Progenitor cell of endocrine pancreas (in vitro differentiated cells): ENCODE measurements at regions not wholly inside any gene's neighbourhood (a gene's known extent, or its start where the extent isn't known, plus 50 kb on each side); places are given as distances from the start of the nearest gene placed in this dataset.

Experiments
- DNase-seq: peaks from one replicate; pipeline ENCODE4 v3.0.0; 2021; ENCODE audit warnings: low spot score; ENCODE audit not compliant: unreplicated experiment
- H3K27ac Mint-ChIP-seq: 2 replicates; pipeline ENCODE4 v1.8.0; 2021; ENCODE audit warnings: mild to moderate bottlenecking, moderate library complexity, mixed read lengths
- H3K27me3 Mint-ChIP-seq: 2 replicates; pipeline ENCODE4 v1.8.0; 2021; ENCODE audit warnings: mixed read lengths
- H3K36me3 Mint-ChIP-seq: 2 replicates; pipeline ENCODE4 v1.8.0; 2022; ENCODE audit warnings: mixed read lengths; ENCODE audit not compliant: insufficient read depth
- H3K4me1 Mint-ChIP-seq: 2 replicates; pipeline ENCODE4 v1.8.0; 2021; ENCODE audit warnings: low read depth, mixed read lengths
- H3K4me3 Mint-ChIP-seq: 2 replicates; pipeline ENCODE4 v1.8.0; 2021; ENCODE audit warnings: low read depth, mild to moderate bottlenecking, moderate library complexity, mixed read lengths
- H3K9me3 Mint-ChIP-seq: 2 replicates; pipeline ENCODE4 v1.8.0; 2021; ENCODE audit warnings: low read depth, mixed read lengths
- CTCF ChIP-seq: fragments of 200-600 bp; sonication (generic); IDR thresholded peaks from one replicate; pipeline ENCODE4 v1.5.0; 2021; ENCODE audit warnings: antibody characterized with exemption, mild to moderate bottlenecking; ENCODE audit not compliant: unreplicated experiment

DNA sequence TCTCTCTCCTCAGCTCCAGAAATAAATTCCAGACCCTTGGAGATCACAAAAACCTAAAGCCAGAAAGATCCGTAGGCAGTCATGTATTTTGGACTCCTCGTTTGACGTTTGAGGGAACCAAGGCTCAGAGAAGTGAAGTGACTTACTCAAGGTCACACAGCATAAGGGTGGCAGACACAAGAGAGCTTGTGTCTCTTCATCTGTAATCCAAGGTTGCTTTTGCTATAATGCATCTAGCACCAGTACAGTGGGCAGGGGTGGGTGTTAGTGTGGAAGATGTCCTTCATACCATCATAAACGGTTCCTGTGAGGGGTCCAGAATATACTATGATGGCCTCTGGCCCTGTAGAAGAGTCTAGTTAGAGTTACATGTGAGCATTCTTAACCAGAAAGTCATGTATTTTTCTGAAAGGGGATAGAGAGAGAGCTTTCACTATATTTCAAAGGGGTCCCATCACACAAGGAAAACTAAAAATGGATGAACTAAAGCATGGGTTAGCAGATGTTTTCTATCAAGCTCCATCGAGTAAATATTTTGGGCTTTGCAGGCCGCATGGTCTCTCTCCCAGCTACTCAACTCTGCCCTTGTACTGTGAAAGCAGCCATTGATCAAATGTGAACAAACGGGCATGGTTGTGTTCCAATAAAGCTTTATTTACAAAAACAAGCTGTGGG, 144.9 kb downstream of the TOMM20 start:
- Mint-ChIP-seq H3K27ac (peak overlapping the region; percentile 76), H3K4me3 (no peak overlapping the region), H3K9me3 (no peaks in the 10 kb centered on the region), H3K27me3 (no peaks in the 10 kb centered on the region), H3K36me3 (no peaks in the 10 kb centered on the region), H3K4me1 (peaks cover 34% of the 10 kb centered on the region)
- no peak for TF ChIP-seq CTCF
- DNase-seq, result no peak

DNA sequence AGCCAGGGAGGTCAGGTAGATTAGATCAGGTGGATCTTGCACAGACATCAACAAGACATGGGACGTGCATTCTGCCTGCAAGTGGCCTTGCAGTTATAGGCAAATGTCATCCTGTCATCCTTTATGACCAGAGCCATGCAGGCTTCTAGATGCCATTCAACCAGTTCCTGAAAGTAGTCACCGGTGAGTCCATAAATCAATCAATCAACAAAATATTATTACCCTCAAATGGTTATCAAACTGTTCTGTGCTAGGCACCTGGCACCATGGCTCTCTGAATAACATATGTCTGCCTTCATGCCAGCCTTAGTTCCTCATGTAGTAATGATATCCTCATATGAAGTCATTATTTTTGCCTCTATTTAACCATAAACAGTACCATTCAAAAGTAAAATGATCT, 146.9 kb downstream of the TOMM20 start:
- H3K4me1 Mint-ChIP-seq, result peaks cover 27% of the 10 kb centered on the region

DNA sequence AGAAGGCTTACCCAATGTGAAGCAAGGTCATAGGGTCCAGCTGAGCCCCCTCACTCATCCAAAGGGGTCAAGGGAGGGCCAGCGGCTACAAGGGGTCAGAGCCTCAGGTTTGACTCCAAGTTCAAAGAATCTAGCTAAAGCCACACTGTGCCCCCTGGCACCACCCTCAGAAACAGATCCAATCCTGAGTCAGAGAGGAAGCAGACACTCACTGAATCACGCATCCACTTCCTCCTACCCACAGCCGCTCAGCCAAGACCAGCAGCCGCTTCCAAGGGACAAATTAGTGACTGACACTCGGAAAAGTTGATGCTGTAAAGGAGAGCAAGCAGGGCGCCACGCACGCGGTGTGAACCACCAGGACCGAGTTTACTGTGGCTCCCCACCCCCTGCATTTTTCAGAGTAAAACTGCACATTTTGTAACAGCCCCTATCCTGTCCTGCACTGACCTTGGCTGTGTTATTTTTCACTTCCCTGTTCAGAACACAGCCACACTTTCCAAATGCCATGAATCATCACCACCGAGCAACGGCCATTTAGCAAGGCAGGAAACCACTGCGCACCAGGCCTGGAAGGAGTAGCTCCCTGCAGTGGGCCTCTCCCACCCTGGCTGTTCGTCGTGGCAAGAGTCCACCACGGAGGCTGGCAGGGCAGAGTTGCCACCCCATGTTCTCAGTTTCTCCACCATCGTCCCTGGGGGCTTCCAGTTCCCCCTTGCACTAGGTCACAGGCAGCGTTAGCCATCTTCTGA, 147.8 kb downstream of the TOMM20 start:
- no peaks in the 10 kb centered on the region for H3K9me3 Mint-ChIP-seq
- H3K36me3 Mint-ChIP-seq, result no peaks in the 10 kb centered on the region
- no peaks in the 10 kb centered on the region for H3K27me3 Mint-ChIP-seq
- TF ChIP-seq CTCF, result no peak
- no peak overlapping the region for H3K4me3 Mint-ChIP-seq
- H3K27ac Mint-ChIP-seq, result peak overlapping the region; percentile 71
- DNase-seq, result no peak
- H3K4me1 Mint-ChIP-seq, result peaks cover 24% of the 10 kb centered on the region

More for the DNA sequence above, 146.9 kb downstream of the TOMM20 start:
- DNase-seq, result no peak
- H3K27me3 Mint-ChIP-seq, result no peaks in the 10 kb centered on the region
- no peak overlapping the region for H3K4me3 Mint-ChIP-seq
- no peaks in the 10 kb centered on the region for H3K9me3 Mint-ChIP-seq
- H3K36me3 Mint-ChIP-seq, result no peaks in the 10 kb centered on the region
- TF ChIP-seq CTCF, result no peak
- no peak overlapping the region for H3K27ac Mint-ChIP-seq

DNA sequence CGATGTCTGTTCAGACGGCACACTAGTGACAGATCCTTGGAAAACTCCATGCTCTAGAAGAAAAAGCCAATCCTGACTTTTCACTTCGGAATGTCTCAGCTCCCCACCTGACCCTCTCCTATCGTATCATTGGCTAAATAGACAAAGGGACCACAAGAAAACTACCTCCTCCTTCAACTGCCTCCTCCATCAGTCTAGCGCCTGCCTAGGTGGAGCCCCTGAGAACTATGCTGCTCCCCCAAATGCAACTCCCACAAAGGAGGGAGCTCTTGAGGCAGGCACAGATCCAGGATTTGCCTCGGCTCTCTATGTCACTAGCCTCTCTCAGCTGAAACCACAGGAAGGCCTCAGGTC, 148.4 kb downstream of the TOMM20 start:
- H3K4me1 Mint-ChIP-seq, result peaks cover 28% of the 10 kb centered on the region
- no peaks in the 10 kb centered on the region for H3K36me3 Mint-ChIP-seq
- DNase-seq, result no peak
- no peaks in the 10 kb centered on the region for H3K27me3 Mint-ChIP-seq
- peak overlapping the region; percentile 71 for H3K27ac Mint-ChIP-seq
- no peaks in the 10 kb centered on the region for H3K9me3 Mint-ChIP-seq
- H3K4me3 Mint-ChIP-seq, result no peak overlapping the region
- TF ChIP-seq CTCF, result no peak

DNA sequence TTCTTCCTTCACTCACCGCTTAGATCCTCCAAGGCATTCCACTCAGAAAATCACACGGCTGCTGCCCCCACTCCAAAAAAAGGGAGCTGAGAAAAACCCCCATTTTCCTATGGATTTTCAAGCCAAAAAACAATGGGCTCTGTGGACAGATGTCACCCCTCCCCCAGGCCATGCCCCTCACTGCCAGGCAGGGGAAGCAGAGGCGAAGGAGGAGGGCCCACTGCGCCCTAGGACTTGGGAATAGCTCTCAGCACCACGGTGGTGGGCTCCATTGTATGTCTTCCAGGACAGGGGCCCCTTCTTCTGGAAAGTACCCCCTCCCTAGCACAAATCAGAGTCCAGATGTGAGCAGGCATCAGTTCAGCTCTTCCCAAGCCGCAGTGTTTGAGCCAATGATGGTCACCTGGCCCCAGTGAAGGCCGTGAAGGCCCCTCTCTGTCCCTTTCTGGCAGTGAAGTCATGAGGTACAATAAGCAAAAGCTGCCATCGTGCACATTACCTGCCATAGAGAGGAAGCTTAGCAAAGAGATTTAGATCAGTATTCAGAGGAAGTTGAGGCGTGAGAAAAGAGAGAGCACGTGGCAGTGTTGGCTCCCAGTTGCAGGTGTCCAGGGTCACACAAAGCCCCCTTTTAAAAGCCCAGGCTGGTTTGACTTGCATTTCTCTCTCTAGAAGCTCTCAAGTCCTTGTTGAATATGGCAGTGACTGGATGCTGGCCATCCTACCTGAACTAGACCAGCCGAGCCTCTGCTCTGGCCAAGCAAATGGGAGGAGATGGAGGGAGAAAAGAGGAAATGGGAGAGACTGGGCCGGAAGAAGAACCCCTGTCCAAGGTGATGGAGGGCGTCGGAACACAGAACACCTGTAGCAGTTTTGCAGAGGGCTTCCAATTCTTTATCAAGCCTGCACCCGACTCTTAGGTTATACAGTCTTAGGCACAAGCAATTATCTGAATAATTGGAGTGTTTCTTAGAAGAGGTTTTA, 149.0 kb downstream of the TOMM20 start:
- Mint-ChIP-seq H3K36me3 (no peaks in the 10 kb centered on the region), H3K27ac (no peak overlapping the region), H3K9me3 (no peaks in the 10 kb centered on the region), H3K4me1 (peaks cover 33% of the 10 kb centered on the region), H3K27me3 (no peaks in the 10 kb centered on the region), H3K4me3 (no peak overlapping the region)
- no peak for DNase-seq
- TF ChIP-seq CTCF, result no peak
